MM.1S (cell line): ENCODE measurements at regions not wholly inside any gene's neighbourhood (a gene's known extent, or its start where the extent isn't known, plus 50 kb on each side); places are given as distances from the start of the nearest gene placed in this dataset.

Source experiments
- DNase-seq: peaks from one replicate; pipeline ENCODE4 v3.0.0-alpha.2; 2015
- H2AFZ ChIP-seq: fragments of 300-600 bp; sonication (generic); 2 replicates; pipeline ENCODE4 v1.6.0; 2016; ENCODE audit warnings: antibody characterized with exemption, low read length
- H3F3A ChIP-seq: fragments of 300-600 bp; sonication (generic); 2 replicates; pipeline ENCODE4 v1.6.1; 2016; ENCODE audit warnings: mild to moderate bottlenecking, antibody characterized with exemption, low read length, moderate library complexity, mixed read lengths; ENCODE audit not compliant: insufficient read depth
- H3K27ac ChIP-seq: fragments of 300-600 bp; sonication (generic); 2 replicates; pipeline ENCODE4 v1.5.1; 2016; ENCODE audit warnings: mild to moderate bottlenecking, low read length
- H3K27me3 ChIP-seq: fragments of 300-600 bp; sonication (generic); replicated peaks from 2 replicates; pipeline ENCODE4 v1.6.0; 2016; ENCODE audit warnings: low read length; ENCODE audit not compliant: insufficient read depth
- H3K36me3 ChIP-seq: fragments of 300-600 bp; sonication (generic); replicated peaks from 2 replicates; pipeline ENCODE4 v1.6.1; 2016; ENCODE audit warnings: mild to moderate bottlenecking, low read length, mixed read lengths; ENCODE audit not compliant: insufficient read depth
- H3K4me1 ChIP-seq: fragments of 300-600 bp; sonication (generic); 2 replicates; pipeline ENCODE4 v1.6.1; 2016; ENCODE audit warnings: low read length, mixed read lengths
- H3K4me2 ChIP-seq: fragments of 300-600 bp; sonication (generic); 2 replicates; pipeline ENCODE4 v1.6.0; 2016; ENCODE audit warnings: low read depth, low read length
- H3K4me3 ChIP-seq: fragments of 300-600 bp; sonication (generic); 2 replicates; pipeline ENCODE4 v1.5.1; 2016; ENCODE audit warnings: low read length, mixed read lengths
- H3K79me2 ChIP-seq: fragments of 300-600 bp; sonication (generic); 2 replicates; pipeline ENCODE4 v1.6.1; 2016; ENCODE audit warnings: mixed run types, low read length, mixed read lengths
- H3K9ac ChIP-seq: fragments of 300-600 bp; sonication (generic); 2 replicates; pipeline ENCODE4 v1.6.1; 2016; ENCODE audit warnings: low read length, mixed read lengths
- H3K9me2 ChIP-seq: fragments of 300-600 bp; sonication (generic); replicated peaks from 2 replicates; pipeline ENCODE4 v1.6.1; 2016; ENCODE audit warnings: mild to moderate bottlenecking, low read length, mixed read lengths; ENCODE audit not compliant: insufficient read depth
- H3K9me3 ChIP-seq: fragments of 300-600 bp; sonication (generic); replicated peaks from 2 replicates; pipeline ENCODE4 v1.6.1; 2016; ENCODE audit warnings: mild to moderate bottlenecking, low read length, mixed read lengths; ENCODE audit not compliant: insufficient read depth
- H4K20me1 ChIP-seq: fragments of 300-600 bp; sonication (generic); 2 replicates; pipeline ENCODE4 v1.6.1; 2016; ENCODE audit warnings: mild to moderate bottlenecking, low read length, moderate library complexity, mixed read lengths; ENCODE audit not compliant: insufficient read depth
- CTCF ChIP-seq: fragments of 300-600 bp; sonication (generic); IDR thresholded peaks from 2 replicates; pipeline ENCODE4 v1.5.1; 2016; ENCODE audit warnings: antibody characterized with exemption, low read length, mixed read lengths
- EZH2 ChIP-seq: fragments of 300-600 bp; sonication (generic); optimal IDR thresholded peaks from 2 replicates; pipeline ENCODE3; 2017; ENCODE audit warnings: low read depth, mild to moderate bottlenecking, antibody characterized with exemption, low read length, mixed read lengths
- EZH2phosphoT487 ChIP-seq: fragments of 300-600 bp; sonication (generic); IDR thresholded peaks from 2 replicates; pipeline ENCODE4 v1.6.1; 2018; ENCODE audit warnings: antibody characterized with exemption, low read length

GRCh38 chr2:121925466-121925865 lies 170.0 kb downstream of the TSN start:
- no peak for DNase-seq
- H3K27ac ChIP-seq = no peak overlapping the region

GRCh38 chr2:121943285-121943684 lies 187.8 kb downstream of the TSN start:
- H3K9ac ChIP-seq = no peak overlapping the region
- no peak overlapping the region for H2AFZ ChIP-seq
- H3K4me3 ChIP-seq = no peak overlapping the region
- no peaks in the 10 kb centered on the region for H3F3A ChIP-seq
- no peaks in the 10 kb centered on the region for H4K20me1 ChIP-seq
- H3K4me2 ChIP-seq = no peak overlapping the region
- no peak for DNase-seq
- H3K9me3 ChIP-seq = no peaks in the 10 kb centered on the region
- no peak for TF ChIP-seq EZH2
- TF ChIP-seq CTCF = no peak
- no peak for TF ChIP-seq EZH2phosphoT487
- no peak overlapping the region for H3K27ac ChIP-seq
- H3K4me1 ChIP-seq = no peaks in the 10 kb centered on the region
- no peaks in the 10 kb centered on the region for H3K9me2 ChIP-seq
- no peaks in the 10 kb centered on the region for H3K27me3 ChIP-seq
- no peaks in the 10 kb centered on the region for H3K79me2 ChIP-seq
- H3K36me3 ChIP-seq = no peaks in the 10 kb centered on the region

More at GRCh38 chr2:121925466-121925865, 170.0 kb downstream of the TSN start:
- Histone ChIP-seq H3F3A (no peaks in the 10 kb centered on the region), H3K4me2 (no peak overlapping the region), H3K9me2 (no peaks in the 10 kb centered on the region), H3K4me1 (no peaks in the 10 kb centered on the region), H3K9me3 (no peaks in the 10 kb centered on the region), H4K20me1 (no peaks in the 10 kb centered on the region), H3K36me3 (no peaks in the 10 kb centered on the region), H3K79me2 (no peaks in the 10 kb centered on the region), H2AFZ (no peak overlapping the region), H3K4me3 (no peak overlapping the region), H3K9ac (no peak overlapping the region), H3K27me3 (no peaks in the 10 kb centered on the region)
- no peak for TF ChIP-seq EZH2
- TF ChIP-seq CTCF = no peak
- no peak for TF ChIP-seq EZH2phosphoT487

- no peaks in the 10 kb centered on the region for H3K9me3 ChIP-seq
- H2AFZ ChIP-seq = no peak overlapping the region
- H3K4me1 ChIP-seq = no peaks in the 10 kb centered on the region
- H4K20me1 ChIP-seq = no peaks in the 10 kb centered on the region
- H3K4me2 ChIP-seq = no peak overlapping the region
- no peaks in the 10 kb centered on the region for H3K27me3 ChIP-seq
- H3K27ac ChIP-seq = no peak overlapping the region
- H3K4me3 ChIP-seq = no peak overlapping the region
- H3K9me2 ChIP-seq = no peaks in the 10 kb centered on the region
- no peaks in the 10 kb centered on the region for H3K79me2 ChIP-seq
- no peak overlapping the region for H3K9ac ChIP-seq
- H3K36me3 ChIP-seq = no peaks in the 10 kb centered on the region
- TF ChIP-seq EZH2phosphoT487 (no peak), EZH2 (no peak), CTCF (no peak)
- DNase-seq = no peak
- H3F3A ChIP-seq = no peaks in the 10 kb centered on the region
Measured at GRCh38 chr2:121944072-121944831, 188.8 kb downstream of the TSN start.
